ENCODE measurements at regions not wholly inside any gene's neighbourhood (a gene's known extent, or its start where the extent isn't known, plus 50 kb on each side); places are given as distances from the start of the nearest gene placed in this dataset.

- H3F3A ChIP-seq (replicated peaks; ENCODE audit: low read depth) = no peaks in the 10 kb centered on the region
- no peak for DNase-seq (ENCODE audit: low spot score)
- peaks cover 4% of the 10 kb centered on the region; the same call in 1 of the 3 replicates for H3K9me3 Mint-ChIP-seq
- H3K27ac ChIP-seq (ENCODE audit: low read depth) = no peak overlapping the region
- H3K4me3 Mint-ChIP-seq = no peak overlapping the region
- H3K79me2 ChIP-seq (replicated peaks; ENCODE audit: insufficient read depth) = no peaks in the 10 kb centered on the region
- H3K9me2 ChIP-seq (ENCODE audit: insufficient read depth) = 0 out of 2 replicates have a peak, but pooled peaks cover 5% of the 10 kb centered on the region
- H3K4me1 Mint-ChIP-seq = peaks cover 6% of the 10 kb centered on the region
- H3K36me3 ChIP-seq (ENCODE audit: insufficient read depth) = no peaks in the 10 kb centered on the region
- H3K36me3 Mint-ChIP-seq (ENCODE audit: low read depth) = no peaks in the 10 kb centered on the region; the same call in 2 of the 3 replicates
- no peaks in the 10 kb centered on the region; the same call in 1 of the 2 replicates for H4K20me1 ChIP-seq (replicated peaks; ENCODE audit: insufficient read depth)
- no peak for ATAC-seq
- peaks cover 2% of the 10 kb centered on the region; the same call in 1 of the 2 replicates for H3K4me1 ChIP-seq (ENCODE audit: insufficient read depth)
- no peak overlapping the region for H3K4me3 ChIP-seq
- H3K27ac Mint-ChIP-seq = no peak overlapping the region
- H2AFZ ChIP-seq = no peak overlapping the region
- TF ChIP-seq JUNB (IDR thresholded peaks at IDR 0.05; ENCODE audit: unreplicated experiment) = no peak
- no peaks in the 10 kb centered on the region for H3K27me3 ChIP-seq (ENCODE audit: insufficient read depth)
- H3K4me2 ChIP-seq = no peak overlapping the region
- H3K27me3 Mint-ChIP-seq (ENCODE audit: insufficient read depth, low read depth, poor library complexity) = peaks cover 11% of the 10 kb centered on the region
Measured at GRCh38 chr2:235162837-235163197, 211.0 kb downstream of the SH3BP4 start.

- no peak for ATAC-seq
- no peaks in the 10 kb centered on the region for H3K4me1 Mint-ChIP-seq
- no peaks in the 10 kb centered on the region for H3K27me3 ChIP-seq (ENCODE audit: insufficient read depth)
- peaks cover 10% of the 10 kb centered on the region for H3K27me3 Mint-ChIP-seq (ENCODE audit: insufficient read depth, low read depth, poor library complexity)
- no peaks in the 10 kb centered on the region for H3K4me1 ChIP-seq (ENCODE audit: insufficient read depth)
- peaks cover 10% of the 10 kb centered on the region; the same call in 1 of the 2 replicates for H3K9me2 ChIP-seq (ENCODE audit: insufficient read depth)
- H2AFZ ChIP-seq = no peak overlapping the region
- no peaks in the 10 kb centered on the region for H3F3A ChIP-seq (replicated peaks; ENCODE audit: low read depth)
- H3K27ac Mint-ChIP-seq = no peak overlapping the region
- no peak overlapping the region for H3K4me3 Mint-ChIP-seq
- H3K9me3 Mint-ChIP-seq = peaks cover 8% of the 10 kb centered on the region; the same call in 2 of the 3 replicates
- H3K79me2 ChIP-seq (replicated peaks; ENCODE audit: insufficient read depth) = no peaks in the 10 kb centered on the region
- no peak overlapping the region for H3K4me2 ChIP-seq
- no peak for DNase-seq (ENCODE audit: low spot score)
- no peak overlapping the region for H3K4me3 ChIP-seq
- H3K36me3 Mint-ChIP-seq (ENCODE audit: low read depth) = no peaks in the 10 kb centered on the region; the same call in 2 of the 3 replicates
- TF ChIP-seq ZNF331 (CRISPR knock-in tag; IDR thresholded peaks at IDR 0.05; ENCODE audit: low read depth) (no peak), POLR2AphosphoS5 (IDR thresholded peaks at IDR 0.05; ENCODE audit: low read depth) (no peak), EZH2phosphoT487 (IDR thresholded peaks at IDR 0.05; ENCODE audit: unreplicated experiment) (no peak), CREB1 (CRISPR knock-in tag; IDR thresholded peaks at IDR 0.05; ENCODE audit: low read depth) (no peak), ETS1 (IDR thresholded peaks at IDR 0.05) (no peak), ZNF114 (CRISPR knock-in tag; IDR thresholded peaks at IDR 0.05) (no peak), NANOG (IDR thresholded peaks at IDR 0.05; ENCODE audit: borderline replicate concordance) (no peak), JUNB (IDR thresholded peaks at IDR 0.05; ENCODE audit: unreplicated experiment) (no peak)
- no peaks in the 10 kb centered on the region for H3K36me3 ChIP-seq (ENCODE audit: insufficient read depth)
- no peaks in the 10 kb centered on the region; the same call in 1 of the 2 replicates for H4K20me1 ChIP-seq (replicated peaks; ENCODE audit: insufficient read depth)
- no peak overlapping the region for H3K27ac ChIP-seq (ENCODE audit: low read depth)
Measured at GRCh38 chr2:235165136-235165535, 213.3 kb downstream of the SH3BP4 start.

- no peak overlapping the region for H3K27ac Mint-ChIP-seq
- ATAC-seq (no peak), DNase-seq (ENCODE audit: low spot score) (no peak)
- Histone ChIP-seq H3K36me3 (ENCODE audit: insufficient read depth) (no peaks in the 10 kb centered on the region), H3K27ac (ENCODE audit: low read depth) (no peak overlapping the region), H3K4me1 (ENCODE audit: insufficient read depth) (peaks cover 2% of the 10 kb centered on the region; the same call in 1 of the 2 replicates), H3K9me2 (ENCODE audit: insufficient read depth) (peaks cover 10% of the 10 kb centered on the region; the same call in 1 of the 2 replicates), H3K27me3 (ENCODE audit: insufficient read depth) (no peaks in the 10 kb centered on the region), H4K20me1 (replicated peaks; ENCODE audit: insufficient read depth) (no peaks in the 10 kb centered on the region; the same call in 1 of the 2 replicates), H3K79me2 (replicated peaks; ENCODE audit: insufficient read depth) (no peaks in the 10 kb centered on the region), H3K4me3 (no peak overlapping the region), H3F3A (replicated peaks; ENCODE audit: low read depth) (no peaks in the 10 kb centered on the region), H3K4me2 (no peak overlapping the region), H2AFZ (no peak overlapping the region)
- H3K27me3 Mint-ChIP-seq (ENCODE audit: insufficient read depth, low read depth, poor library complexity) = peaks cover 10% of the 10 kb centered on the region
- H3K36me3 Mint-ChIP-seq (ENCODE audit: low read depth) = no peaks in the 10 kb centered on the region; the same call in 2 of the 3 replicates
- H3K4me1 Mint-ChIP-seq = no peaks in the 10 kb centered on the region
- no peak overlapping the region for H3K4me3 Mint-ChIP-seq
- peaks cover 8% of the 10 kb centered on the region; the same call in 2 of the 3 replicates for H3K9me3 Mint-ChIP-seq
- TF ChIP-seq ZNF331 (CRISPR knock-in tag; IDR thresholded peaks at IDR 0.05; ENCODE audit: low read depth) (no peak), EZH2phosphoT487 (IDR thresholded peaks at IDR 0.05; ENCODE audit: unreplicated experiment) (no peak), ZNF462 (CRISPR knock-in tag; IDR thresholded peaks at IDR 0.05) (no peak), NANOG (IDR thresholded peaks at IDR 0.05; ENCODE audit: borderline replicate concordance) (no peak)
Measured at GRCh38 chr2:235165631-235166030, 213.8 kb downstream of the SH3BP4 start.

Data from GM23338 (cell line).